B cell (primary cell): ENCODE measurements at regions not wholly inside any gene's neighbourhood (a gene's known extent, or its start where the extent isn't known, plus 50 kb on each side); places are given as distances from the start of the nearest gene placed in this dataset.
"Not testable (repeated sequence)": the region's sequence is repeated elsewhere in the genome, so short reads cannot be mapped to it uniquely, and the experiment has no call there.

ENCODE experiments used
- ATAC-seq: fragments of 200-7000 bp; cut with Tn5 transposase; one replicate; pipeline ENCODE4 v1.10.0; 2021; ENCODE audit warnings: low read depth, mild to moderate bottlenecking, moderate number of reproducible peaks, moderate library complexity
- CTCF ChIA-PET: fragments of 350-600 bp; sonication (Branson Sonifier 250); formaldehyde crosslinking; loops from one replicate; lab custom pipeline; 2021; ENCODE audit warnings: antibody characterized with exemption, inconsistent platforms; lab: Charles Lee
- POLR2A ChIA-PET: fragments of 350-600 bp; sonication (Branson Sonifier 250); formaldehyde crosslinking; loops from one replicate; lab custom pipeline; 2021; ENCODE audit warnings: antibody characterized with exemption; lab: Charles Lee
- DNase-seq: peaks from one replicate; pipeline ENCODE4 v3.0.0; 2013
- H2AFZ ChIP-seq: 2 replicates; pipeline ENCODE4 v1.6.1; 2012; ENCODE audit warnings: mild to moderate bottlenecking, low read depth, low read length; ENCODE audit not compliant: insufficient read depth, poor library complexity, severe bottlenecking
- H3K27ac ChIP-seq, 2 donors: 1 replicate in 1 of 2; 2 replicates in 1 of 2; pipeline ENCODE4 v1.5.1; 2012 to 2013; ENCODE audit warnings: low read length in 2 of 2, mild to moderate bottlenecking in 2 of 2, moderate library complexity in 1 of 2
- H3K27me3 ChIP-seq, 4 experiments: fragments of 200-600 bp in 1 of 4; sonication (generic) in 1 of 4; replicated peaks in 1 of 4; 1 replicate in 2 of 4; 2 replicates in 2 of 4; pipeline versions ENCODE4 v1.6.1 to v1.7.0; 2013 to 2016; ENCODE audit warnings: low read length in 3 of 4, mild to moderate bottlenecking in 2 of 4, mixed read lengths in 1 of 4, moderate library complexity in 1 of 4; ENCODE audit not compliant: insufficient read depth in 4 of 4, control insufficient read depth in 3 of 4; ENCODE audit errors: control extremely low read depth in 1 of 4
- H3K36me3 ChIP-seq, 2 experiments: replicated peaks in 1 of 2; 1 replicate in 1 of 2; 2 replicates in 1 of 2; pipeline versions ENCODE4 v1.6.1 to v1.7.1; 2013; ENCODE audit warnings: low read length in 1 of 2; ENCODE audit not compliant: insufficient read depth in 2 of 2, control insufficient read depth in 1 of 2; ENCODE audit errors: control extremely low read depth in 1 of 2, extremely low read depth in 1 of 2
- H3K4me1 ChIP-seq, 2 donors: fragments of 200-600 bp in 1 of 2; sonication (generic) in 1 of 2; 1 replicate in 1 of 2; 2 replicates in 1 of 2; pipeline versions ENCODE4 v1.5.1 to v1.6.1; 2013 to 2017; ENCODE audit warnings: low read length in 2 of 2; ENCODE audit not compliant: control insufficient read depth in 2 of 2, insufficient read depth in 2 of 2
- H3K4me2 ChIP-seq: replicated peaks from 2 replicates; pipeline ENCODE3; 2012; ENCODE audit warnings: mild to moderate bottlenecking, low read depth, low read length; ENCODE audit not compliant: poor library complexity, severe bottlenecking
- H3K4me3 ChIP-seq, 5 experiments: fragments of 200-600 bp in 1 of 5; sonication (generic) in 1 of 5; 1 replicate in 3 of 5; 2 replicates in 2 of 5; pipeline versions ENCODE4 v1.5.1 to v1.7.0; 2011 to 2016; ENCODE audit warnings: low read length in 4 of 5, mild to moderate bottlenecking in 4 of 5, low read depth in 2 of 5, control low read depth in 1 of 5, moderate library complexity in 1 of 5; ENCODE audit not compliant: insufficient read depth in 1 of 5; ENCODE audit errors: control extremely low read depth in 1 of 5, extremely low read depth in 1 of 5
- H3K79me2 ChIP-seq: fragments of 200-600 bp; sonication (generic); one replicate; pipeline ENCODE4 v1.6.0; 2016; ENCODE audit warnings: low read length; ENCODE audit not compliant: control insufficient read depth, insufficient read depth
- H3K9ac ChIP-seq: fragments of 200-600 bp; sonication (generic); 2 replicates; pipeline ENCODE4 v1.6.1; 2017; ENCODE audit warnings: mild to moderate bottlenecking, low read length, moderate library complexity
- H3K9me3 ChIP-seq, 3 donors: one replicate each; pipeline versions ENCODE4 v1.6.1 to v1.7.1; 2013; ENCODE audit warnings: low read length in 2 of 3; ENCODE audit not compliant: control insufficient read depth in 2 of 3, insufficient read depth in 1 of 3; ENCODE audit errors: control extremely low read depth in 1 of 3
- H4K20me1 ChIP-seq: 2 replicates; pipeline ENCODE4 v1.6.0; 2012; ENCODE audit warnings: mild to moderate bottlenecking, low read length; ENCODE audit not compliant: insufficient read depth, control insufficient read depth, poor library complexity, severe bottlenecking
- H3K27ac Mint-ChIP-seq: one replicate; pipeline ENCODE4 v1.8.0; 2021; ENCODE audit warnings: mixed read lengths
- H3K27me3 Mint-ChIP-seq: one replicate; pipeline ENCODE4 v1.8.0; 2021; ENCODE audit warnings: mixed read lengths
- H3K4me1 Mint-ChIP-seq: one replicate; pipeline ENCODE4 v1.8.0; 2021; ENCODE audit warnings: mixed read lengths
- H3K4me3 Mint-ChIP-seq: one replicate; pipeline ENCODE4 v1.8.0; 2021; ENCODE audit warnings: mixed read lengths
- H3K9me3 Mint-ChIP-seq: one replicate; pipeline ENCODE4 v1.8.0; 2022; ENCODE audit warnings: mixed read lengths; ENCODE audit not compliant: insufficient read depth
- CTCF ChIP-seq: fragments of 200-600 bp; IDR thresholded peaks from one replicate; pipeline ENCODE4 v1.8.0; 2022; ENCODE audit warnings: antibody characterized with exemption, mild to moderate bottlenecking
- EZH2 ChIP-seq: IDR thresholded peaks from 2 replicates; pipeline ENCODE4 v1.6.1; 2012; ENCODE audit warnings: borderline replicate concordance, low read depth, mild to moderate bottlenecking, moderate library complexity, low read length; ENCODE audit not compliant: insufficient read depth, poor library complexity, severe bottlenecking
- WGBS: methylation state at CpG from one replicate; pipeline ENCODE4 v1.1.5; 2013; ENCODE audit warnings: missing lambda C conversion rate; ENCODE audit not compliant: insufficient coverage; 5-methylcytosine and 5-hydroxymethylcytosine counted together
- intact Hi-C: fragments of 100-400 bp; cut with micrococcal nuclease; formaldehyde crosslinking; loops from one replicate; pipeline ENCODE4 v1.10.0; 2022

- H3K27ac Mint-ChIP-seq: no peak overlapping the region
- H3K4me1 Mint-ChIP-seq: no peaks in the 10 kb centered on the region
- H2AFZ ChIP-seq: no peak overlapping the region
- peaks cover 0 to 3% (median 0%) of the 10 kb centered on the region in 3 donors for H3K9me3 ChIP-seq
- TF ChIP-seq EZH2 (no peak), CTCF (no peak)
- WGBS: 89% methylated on average over 4 of the region's 5 CpGs
- ChIA-PET CTCF (no interaction called here), POLR2A (no interaction called here)
- H3K9ac ChIP-seq: no peak overlapping the region
- no peaks in the 10 kb centered on the region for H3K27me3 ChIP-seq
- no peaks in the 10 kb centered on the region for H3K36me3 ChIP-seq
- intact Hi-C loops: no loop called here
- no peak overlapping the region for H3K4me2 ChIP-seq
- no peaks in the 10 kb centered on the region for H3K79me2 ChIP-seq
- no peak overlapping the region for H3K27ac ChIP-seq
- no peaks in the 10 kb centered on the region for H4K20me1 ChIP-seq
- H3K4me3 ChIP-seq: no peak overlapping the region
- peaks cover 4% of the 10 kb centered on the region for H3K9me3 Mint-ChIP-seq
- no peaks in the 10 kb centered on the region for H3K27me3 Mint-ChIP-seq
- ATAC-seq (no peak), DNase-seq (no peak)
- H3K4me3 Mint-ChIP-seq: no peak overlapping the region
- no peaks in the 10 kb centered on the region for H3K4me1 ChIP-seq
Observed at GRCh38 chr20:11511821-11512220, 405.9 kb upstream of the BTBD3 start.

GRCh38 chr20:11513241-11513745, 404.4 kb upstream of the BTBD3 start:
- H3K27ac ChIP-seq, CTCF ChIA-PET, H3K4me1 Mint-ChIP-seq, DNase-seq, H3K27me3 ChIP-seq, H3K4me3 Mint-ChIP-seq, H3K27ac Mint-ChIP-seq, H4K20me1 ChIP-seq, H3K4me2 ChIP-seq, H3K9me3 ChIP-seq, H3K79me2 ChIP-seq, POLR2A ChIA-PET, intact Hi-C loops, H3K36me3 ChIP-seq, ATAC-seq, H3K27me3 Mint-ChIP-seq, H3K9ac ChIP-seq, H3K4me1 ChIP-seq, H3K4me3 ChIP-seq, H3K9me3 Mint-ChIP-seq, H2AFZ ChIP-seq: not testable (repeated sequence)
- WGBS: 100% methylated on average over 8 of the region's 39 CpGs
